HCT116 (cell line): ENCODE measurements at regions not wholly inside any gene's neighbourhood (a gene's known extent, or its start where the extent isn't known, plus 50 kb on each side); places are given as distances from the start of the nearest gene placed in this dataset.

Source experiments
- ATAC-seq: fragments of 200-7000 bp; cut with Tn5 transposase; 2 replicates; pipeline ENCODE4 v1.9.1; 2020; ENCODE audit warnings: mild to moderate bottlenecking, moderate library complexity
- BruUV-seq: library from RNA; stranded (reverse); fragments of 400-500 nt; replicated peaks from 2 replicates; lab custom pipeline; 2021; lab: Mats Ljungman, UMichigan
- CTCF ChIA-PET: fragments of 300-600 bp; sonication (Branson Sonifier 250); formaldehyde crosslinking; loops from one replicate; lab custom pipeline; 2021; ENCODE audit warnings: antibody characterized with exemption; lab: Charles Lee
- POLR2A ChIA-PET: fragments of 300-600, 350-600 bp; sonication (Branson Sonifier 250); formaldehyde crosslinking; loops from one replicate; lab custom pipeline; 2021; ENCODE audit warnings: antibody characterized with exemption; lab: Charles Lee
- RAD21 ChIA-PET, 2 experiments: fragments of 300-600 bp; sonication (Branson Sonifier 250); formaldehyde crosslinking; loops; one replicate each; lab custom pipeline; 2023; ENCODE audit warnings: low total read pairs in 2 of 2; ENCODE audit not compliant: uncharacterized antibody in 2 of 2, unreplicated experiment in 2 of 2, low non-redundant PET in 1 of 2; lab: Charles Lee
- DNase-seq: peaks from one replicate; pipeline ENCODE4 v3.0.0-alpha.2; 2010; ENCODE audit warnings: low read depth, low spot score
- H2AFZ ChIP-seq: fragments of 200-600 bp; shearing (Covaris generic), sonication (generic); 2 replicates; pipeline ENCODE4 v1.6.1; 2017; ENCODE audit warnings: low read depth, mixed run types, mixed read lengths, antibody characterized with exemption, low read length; ENCODE audit not compliant: poor library complexity, severe bottlenecking
- H3K27ac ChIP-seq: 2 replicates; pipeline ENCODE4 v1.5.1; 2012; ENCODE audit warnings: low read depth, low read length
- H3K27me3 ChIP-seq: fragments of 200-600 bp; sonication (generic); 2 replicates; pipeline ENCODE4 v1.6.1; 2016; ENCODE audit warnings: mixed run types, low read length, mixed read lengths; ENCODE audit not compliant: insufficient read depth
- H3K36me3 ChIP-seq, 2 experiments: fragments of 200-500 bp in 1 of 2; fragments of 200-600 bp in 1 of 2; sonication (Bioruptor generic) in 1 of 2; sonication (generic) in 1 of 2; 2 replicates each; pipeline versions ENCODE4 v1.5.1 to v1.6.1; 2014 to 2016; ENCODE audit warnings: low read length in 2 of 2, inconsistent platforms in 1 of 2, mixed read lengths in 1 of 2, mixed run types in 1 of 2; ENCODE audit not compliant: insufficient read depth in 2 of 2, control insufficient read depth in 1 of 2
- H3K4me1 ChIP-seq, 2 experiments: fragments of 200-600 bp in 1 of 2; sonication (generic) in 1 of 2; 2 replicates each; pipeline versions ENCODE4 v1.5.1 to v1.6.1; 2012 to 2017; ENCODE audit warnings: low read length in 2 of 2, inconsistent platforms in 1 of 2, mild to moderate bottlenecking in 1 of 2, mixed read lengths in 1 of 2, mixed run types in 1 of 2, moderate library complexity in 1 of 2; ENCODE audit not compliant: insufficient read depth in 2 of 2, control insufficient read depth in 1 of 2
- H3K4me2 ChIP-seq: fragments of 200-600 bp; sonication (generic); 2 replicates; pipeline ENCODE4 v1.6.1; 2017; ENCODE audit warnings: mixed run types, low read length, mixed read lengths
- H3K4me3 ChIP-seq, 2 experiments: fragments of 200-600 bp in 1 of 2; sonication (generic) in 1 of 2; replicated peaks in 1 of 2; 2 replicates each; pipeline ENCODE4 v1.5.1; 2011 to 2016; ENCODE audit warnings: low read length in 2 of 2, control low read depth in 1 of 2, low read depth in 1 of 2, mild to moderate bottlenecking in 1 of 2, mixed read lengths in 1 of 2, mixed run types in 1 of 2
- H3K79me2 ChIP-seq: fragments of 200-600 bp; sonication (generic); 2 replicates; pipeline ENCODE4 v1.6.1; 2017; ENCODE audit warnings: mild to moderate bottlenecking, mixed run types, low read length, moderate library complexity, mixed read lengths; ENCODE audit not compliant: insufficient read depth
- H3K9ac ChIP-seq: fragments of 200-600 bp; sonication (generic); 2 replicates; pipeline ENCODE4 v1.6.1; 2016; ENCODE audit warnings: low read length, mixed read lengths
- H3K9me2 ChIP-seq: fragments of 200-600 bp; sonication (generic), shearing (Covaris generic); 2 replicates; pipeline ENCODE4 v1.6.1; 2017; ENCODE audit warnings: mixed run types, mild to moderate bottlenecking, moderate library complexity; ENCODE audit not compliant: insufficient read depth
- H3K9me3 ChIP-seq, 2 experiments: fragments of 200-500 bp in 1 of 2; fragments of 200-600 bp in 1 of 2; sonication (Bioruptor generic) in 1 of 2; sonication (generic) in 1 of 2; 2 replicates each; pipeline ENCODE4 v1.6.1; 2014 to 2017; ENCODE audit warnings: low read length in 2 of 2, mixed read lengths in 2 of 2, inconsistent platforms in 1 of 2, low read depth in 1 of 2, mild to moderate bottlenecking in 1 of 2, mixed run types in 1 of 2, moderate library complexity in 1 of 2; ENCODE audit not compliant: control insufficient read depth in 1 of 2, insufficient read depth in 1 of 2
- H4K20me1 ChIP-seq: fragments of 200-600 bp; sonication (generic), shearing (Covaris generic); 2 replicates; pipeline ENCODE4 v1.6.1; 2017; ENCODE audit warnings: mixed run types, mild to moderate bottlenecking, moderate library complexity; ENCODE audit not compliant: insufficient read depth
- CBX3 ChIP-seq: IDR thresholded peaks from 2 replicates; pipeline ENCODE4 v1.6.1; 2012; ENCODE audit warnings: low read depth
- CEBPB ChIP-seq: IDR thresholded peaks from 2 replicates; pipeline ENCODE4 v1.6.1; 2012; ENCODE audit warnings: low read depth
- EGR1 ChIP-seq: IDR thresholded peaks from 2 replicates; pipeline ENCODE4 v1.6.1; 2012; ENCODE audit warnings: low read depth
- ELF1 ChIP-seq: IDR thresholded peaks from 2 replicates; pipeline ENCODE4 v1.6.1; 2012; ENCODE audit warnings: low read depth, borderline replicate concordance
- EZH2 ChIP-seq: fragments of 200-600 bp; sonication (generic); IDR thresholded peaks from 2 replicates; pipeline ENCODE4 v1.6.1; 2017; ENCODE audit warnings: antibody characterized with exemption, mixed run types
- EZH2phosphoT487 ChIP-seq: fragments of 200-600 bp; IDR thresholded peaks from 2 replicates; pipeline ENCODE4 v1.6.1; 2018; ENCODE audit warnings: antibody characterized with exemption, borderline replicate concordance
- FOSL1 ChIP-seq: IDR thresholded peaks from 2 replicates; pipeline ENCODE4 v1.6.1; 2012; ENCODE audit warnings: low read depth
- POLR2A ChIP-seq: IDR thresholded peaks from 2 replicates; pipeline ENCODE4 v1.7.0; 2011; ENCODE audit warnings: borderline replicate concordance; ENCODE audit not compliant: insufficient read depth, insufficient read length; ENCODE audit errors: extremely low read depth
- POLR2AphosphoS5 ChIP-seq: IDR thresholded peaks from 2 replicates; pipeline ENCODE4 v1.6.1; 2011; ENCODE audit warnings: mild to moderate bottlenecking, low read depth, low read length, moderate library complexity
- RAD21 ChIP-seq: IDR thresholded peaks from 2 replicates; pipeline ENCODE4 v1.6.1; 2012; ENCODE audit warnings: low read depth, mild to moderate bottlenecking
- REST ChIP-seq: IDR thresholded peaks from 2 replicates; pipeline ENCODE4 v1.6.1; 2012; ENCODE audit warnings: low read depth
- SIN3A ChIP-seq: IDR thresholded peaks from 2 replicates; pipeline ENCODE4 v1.6.1; 2012; ENCODE audit warnings: low read depth
- SP1 ChIP-seq: IDR thresholded peaks from 2 replicates; pipeline ENCODE4 v1.6.1; 2012; ENCODE audit warnings: low read depth
- SRF ChIP-seq: IDR thresholded peaks from 2 replicates; pipeline ENCODE4 v1.6.1; 2012; ENCODE audit warnings: low read depth
- TCF7L2 ChIP-seq: IDR thresholded peaks from 2 replicates; pipeline ENCODE4 v1.7.0; 2011; ENCODE audit warnings: borderline replicate concordance, inconsistent platforms; ENCODE audit not compliant: insufficient read depth, insufficient read length; ENCODE audit errors: extremely low read depth
- YY1 ChIP-seq: IDR thresholded peaks from 2 replicates; pipeline ENCODE4 v1.6.1; 2011; ENCODE audit warnings: low read length, low read depth, moderate library complexity, mild to moderate bottlenecking; ENCODE audit not compliant: insufficient replicate concordance; ENCODE audit errors: extremely low read depth
- ZBTB33 ChIP-seq: IDR thresholded peaks from 2 replicates; pipeline ENCODE4 v1.6.1; 2011; ENCODE audit warnings: mild to moderate bottlenecking, low read length, moderate library complexity; ENCODE audit not compliant: insufficient replicate concordance; ENCODE audit errors: extremely low read depth
- ZNF274 ChIP-seq: fragments of 200-500 bp; sonication (Bioruptor generic); IDR thresholded peaks from 2 replicates; pipeline ENCODE4 v1.6.1; 2014; ENCODE audit warnings: mild to moderate bottlenecking, low read depth, low read length, inconsistent platforms
- intact Hi-C: fragments of 100-400 bp; cut with micrococcal nuclease; formaldehyde crosslinking; loops from 2 replicates; pipeline ENCODE4 v1.10.0; 2022

- Histone ChIP-seq H3K9me2 (no peaks in the 10 kb centered on the region), H3K36me3 (no peaks in the 10 kb centered on the region), H3K4me1 (no peaks in the 10 kb centered on the region), H3K9ac (no peak overlapping the region), H3K27ac (no peak overlapping the region), H3K27me3 (no peaks in the 10 kb centered on the region), H2AFZ (no peak overlapping the region)
- CTCF ChIA-PET, result no interaction called here
- BruUV-seq, result no TSS peak
- no peak for ATAC-seq
- intact Hi-C loops, result no loop called here
- TF ChIP-seq FOSL1 (no peak), TCF7L2 (no peak), SP1 (no peak), YY1 (no peak), ZBTB33 (no peak), ZNF274 (no peak), EZH2 (no peak)
- TF ChIP-seq, all 23 proteins: peak for 0
- no peaks in the 10 kb centered on the region for H4K20me1 ChIP-seq
- DNase-seq, result no peak
- no peak overlapping the region for H3K4me2 ChIP-seq
- POLR2A ChIA-PET, result no interaction called here
- H3K9me3 ChIP-seq, result peaks cover 12 to 25% of the 10 kb centered on the region in 2 experiments; a peak in 2 of 4 replicates
- no peaks in the 10 kb centered on the region for H3K79me2 ChIP-seq
- H3K4me3 ChIP-seq, result no peak overlapping the region
- RAD21 ChIA-PET, result no interaction called here
These were observed 920.9 kb upstream of the GOT2 start for GRCh38 chr16:59655031-59655430.

DNA sequence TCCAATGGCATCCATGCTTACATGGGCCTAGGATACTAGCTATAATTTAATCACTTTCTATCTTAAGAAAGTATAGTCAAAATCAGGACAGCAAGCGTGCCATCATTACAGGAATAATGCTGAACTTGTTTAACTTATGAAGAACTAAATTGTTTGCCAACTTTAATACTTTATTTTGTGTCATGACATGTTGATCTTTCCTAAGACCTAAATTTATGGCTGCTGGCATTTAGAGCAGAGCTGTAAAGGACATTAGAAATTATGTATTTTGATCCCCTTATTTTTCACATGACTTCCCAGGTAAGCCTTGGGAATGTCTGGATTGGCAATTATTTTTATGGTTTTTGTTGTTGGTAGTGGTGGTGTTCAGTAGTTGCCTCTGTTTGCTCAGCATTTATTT, 920.3 kb upstream of the GOT2 start:
- Histone ChIP-seq H2AFZ (no peak overlapping the region), H3K9me3 (peaks cover 12 to 25% of the 10 kb centered on the region in 2 experiments; a peak in 2 of 4 replicates), H3K9ac (no peak overlapping the region), H3K4me1 (no peaks in the 10 kb centered on the region), H3K27me3 (no peaks in the 10 kb centered on the region), H3K9me2 (no peaks in the 10 kb centered on the region), H3K36me3 (no peaks in the 10 kb centered on the region), H3K79me2 (no peaks in the 10 kb centered on the region), H3K4me2 (no peak overlapping the region), H3K4me3 (no peak overlapping the region), H3K27ac (no peak overlapping the region), H4K20me1 (no peaks in the 10 kb centered on the region)
- BruUV-seq, result no TSS peak
- intact Hi-C loops, result no loop called here
- ChIA-PET RAD21 (no interaction called here), POLR2A (no interaction called here), CTCF (no interaction called here)
- DNase-seq (no peak), ATAC-seq (no peak)
- no peak for TF ChIP-seq REST
- no peak for TF ChIP-seq SRF
- no peak for TF ChIP-seq SP1
- TF ChIP-seq FOSL1, result no peak
- no peak for TF ChIP-seq EZH2
- no peak for TF ChIP-seq EGR1
- TF ChIP-seq ELF1, result no peak
- no peak for TF ChIP-seq CBX3
- TF ChIP-seq POLR2A, result no peak
- TF ChIP-seq EZH2phosphoT487, result no peak
- TF ChIP-seq YY1, result no peak
- no peak for TF ChIP-seq CEBPB
- TF ChIP-seq RAD21, result no peak
- no peak for TF ChIP-seq POLR2AphosphoS5
- no peak for TF ChIP-seq SIN3A
